ENCODE measurements at regions not wholly inside any gene's neighbourhood (a gene's known extent, or its start where the extent isn't known, plus 50 kb on each side); places are given as distances from the start of the nearest gene placed in this dataset.

DNA sequence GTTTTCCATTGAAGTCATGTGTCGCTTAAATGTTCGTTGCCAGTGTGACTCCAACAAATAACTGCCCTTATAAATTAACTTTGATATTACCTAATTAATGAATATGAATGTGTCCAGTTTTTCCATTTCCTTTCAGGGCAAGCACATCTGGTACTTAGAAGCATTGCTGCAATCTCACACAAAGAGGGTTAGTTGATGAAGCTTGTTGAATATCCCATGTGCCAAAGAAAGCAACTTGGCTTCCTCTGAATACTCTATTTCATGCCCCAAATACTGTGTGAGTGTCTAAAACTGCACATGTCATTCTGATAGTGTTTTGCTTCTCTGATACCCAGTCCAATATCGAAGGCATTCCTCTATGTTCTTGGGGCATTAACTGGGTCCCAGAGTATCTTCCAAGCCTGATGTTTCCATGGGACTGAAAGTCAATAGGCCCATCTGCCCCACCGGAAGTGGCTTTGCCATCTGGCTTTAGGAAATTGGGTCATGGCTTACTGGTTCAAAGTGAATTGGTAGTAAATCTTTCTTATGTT, 75.8 kb upstream of the CNTN1 start:
- DNase-seq (ENCODE audit: low read depth), result no peak

DNA sequence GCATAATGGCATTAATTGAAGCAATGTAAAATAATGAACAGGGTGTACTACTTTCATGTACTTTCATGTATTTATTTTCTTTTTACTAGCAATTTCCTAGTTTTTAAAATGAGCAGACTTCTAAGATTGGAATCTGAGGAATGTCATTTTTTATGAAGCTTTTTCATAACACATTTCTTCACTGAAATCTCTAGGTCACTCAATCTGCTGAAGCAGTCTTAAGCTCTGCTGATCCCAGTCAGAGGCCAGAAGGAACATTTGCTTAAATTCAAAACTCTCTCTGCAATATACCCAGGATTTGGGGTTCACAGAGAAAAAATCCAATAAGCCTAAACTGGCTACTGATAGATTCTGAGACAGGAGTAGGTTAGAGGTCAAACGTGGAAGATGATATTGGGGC, 73.6 kb upstream of the CNTN1 start:
- no peak for DNase-seq (ENCODE audit: low read depth)

DNA sequence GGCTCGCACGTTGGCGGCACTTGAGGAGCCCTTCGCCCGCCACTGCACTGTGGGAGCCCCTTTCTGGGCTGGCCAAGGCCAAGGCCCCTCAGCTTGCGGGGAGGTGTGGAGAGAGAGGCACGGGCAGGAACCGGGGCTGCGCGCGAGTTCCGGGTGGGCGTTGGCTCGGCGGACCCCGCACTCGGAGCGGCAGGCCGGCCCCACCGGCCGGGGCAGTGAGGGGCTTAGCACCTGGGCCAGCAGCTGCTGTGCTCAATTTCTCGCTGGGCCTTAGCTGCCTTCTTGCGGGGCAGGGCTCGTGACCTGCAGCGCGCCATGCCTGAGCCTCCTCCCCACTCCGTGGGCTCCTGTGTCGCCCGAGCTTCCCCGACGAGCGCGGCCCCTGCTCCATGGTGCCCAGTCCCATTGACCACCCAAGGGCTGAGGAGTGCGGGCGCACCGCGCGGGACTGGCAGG, 71.6 kb upstream of the CNTN1 start:
- no peak for DNase-seq (ENCODE audit: low read depth)

DNA sequence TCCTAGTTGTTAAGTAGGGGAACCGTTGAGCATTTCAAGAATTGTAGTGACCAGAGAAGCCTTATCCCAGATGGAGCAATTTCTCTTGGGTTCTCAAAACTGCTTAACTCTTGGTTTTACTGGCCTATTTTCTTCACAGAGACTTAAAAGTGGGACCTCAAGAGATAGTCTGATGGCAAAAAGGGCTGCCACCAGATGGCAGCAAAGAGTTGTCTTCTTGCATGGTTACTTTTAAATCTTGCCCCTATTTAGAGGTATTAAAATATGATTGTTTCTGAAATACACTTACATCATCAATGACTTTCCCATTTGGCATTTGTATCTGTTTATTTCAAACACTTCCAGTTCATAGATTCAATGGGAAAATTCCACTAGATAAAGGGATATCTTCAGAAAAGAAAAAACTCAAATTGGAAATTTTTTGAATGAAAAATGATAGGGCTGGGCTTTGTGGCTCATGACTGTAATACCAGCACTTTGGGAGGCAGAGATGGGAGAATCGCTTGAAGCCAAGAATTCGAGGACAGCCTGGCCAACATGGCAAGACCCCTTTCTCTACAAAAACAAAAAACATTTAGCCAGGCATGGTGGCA, 69.9 kb upstream of the CNTN1 start:
- DNase-seq (ENCODE audit: low read depth), result peak; percentile 45

DNA sequence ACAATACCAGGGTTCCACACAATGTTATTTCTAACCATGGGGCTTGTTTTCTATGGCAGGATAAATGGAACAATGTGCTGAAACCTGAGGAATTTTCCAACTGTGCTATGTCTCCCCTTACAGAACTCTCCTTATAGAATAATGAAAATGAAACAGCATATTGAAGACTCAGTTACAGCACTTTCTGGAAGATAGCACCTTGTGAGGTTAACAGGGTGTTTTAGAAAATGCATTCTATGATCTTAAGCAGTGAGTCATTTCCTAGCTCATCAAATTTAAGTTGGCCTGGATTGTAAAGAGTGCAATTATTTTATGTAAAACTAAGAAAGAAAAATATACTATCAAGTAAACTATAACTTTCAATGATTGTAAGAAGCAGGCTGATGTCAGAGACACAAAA, 60.1 kb upstream of the CNTN1 start:
- DNase-seq (ENCODE audit: low read depth), result no peak

DNA sequence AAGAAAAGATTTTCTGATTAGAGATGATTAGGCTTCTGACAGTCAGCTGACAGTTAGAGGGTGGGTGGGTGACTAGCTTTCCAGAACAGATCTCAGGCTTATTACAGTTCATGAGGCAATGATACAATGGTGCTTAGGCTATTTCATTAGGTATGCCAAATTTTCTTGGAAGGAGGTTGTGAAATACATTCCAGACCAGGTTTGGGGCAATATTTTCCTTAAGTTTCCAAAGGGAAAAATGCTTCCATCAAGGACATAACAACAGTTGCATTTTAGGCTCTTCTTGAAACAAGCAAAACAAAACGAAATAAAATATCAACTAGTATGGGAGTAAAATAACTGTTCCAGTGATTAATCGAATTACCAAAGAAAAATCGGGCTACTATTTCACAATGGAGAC, 59.3 kb upstream of the CNTN1 start:
- DNase-seq (ENCODE audit: low read depth), result peak; percentile 2

DNA sequence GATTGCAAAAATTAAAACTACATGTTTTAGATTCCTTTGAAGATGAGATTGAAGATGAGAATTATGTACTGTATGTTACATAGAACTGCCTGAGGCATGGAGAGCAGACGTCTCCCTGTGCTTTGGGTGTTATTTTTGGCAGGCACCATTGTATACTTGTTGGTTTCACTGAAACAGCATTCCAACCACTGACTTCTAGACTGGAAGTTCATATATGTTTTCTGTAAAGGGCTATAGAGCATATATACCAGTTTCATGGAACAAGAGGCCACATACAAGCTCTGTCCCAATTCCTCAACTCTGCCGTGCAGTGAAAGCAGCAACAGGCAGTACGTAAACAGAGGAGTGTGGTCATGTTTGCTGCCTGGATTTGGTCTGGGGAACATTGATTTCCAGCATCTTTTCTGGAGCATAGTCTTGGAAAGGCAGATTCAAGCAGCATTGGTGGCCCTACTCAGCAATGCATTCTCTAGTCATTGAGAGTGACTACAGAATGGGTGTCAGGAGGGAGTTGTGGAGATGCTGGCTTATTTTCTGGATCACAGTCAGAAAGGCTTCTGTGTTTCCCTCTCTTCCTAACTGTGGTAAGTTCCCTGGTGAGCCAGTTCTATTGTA, 57.6 kb upstream of the CNTN1 start:
- DNase-seq (ENCODE audit: low read depth), result no peak

DNA sequence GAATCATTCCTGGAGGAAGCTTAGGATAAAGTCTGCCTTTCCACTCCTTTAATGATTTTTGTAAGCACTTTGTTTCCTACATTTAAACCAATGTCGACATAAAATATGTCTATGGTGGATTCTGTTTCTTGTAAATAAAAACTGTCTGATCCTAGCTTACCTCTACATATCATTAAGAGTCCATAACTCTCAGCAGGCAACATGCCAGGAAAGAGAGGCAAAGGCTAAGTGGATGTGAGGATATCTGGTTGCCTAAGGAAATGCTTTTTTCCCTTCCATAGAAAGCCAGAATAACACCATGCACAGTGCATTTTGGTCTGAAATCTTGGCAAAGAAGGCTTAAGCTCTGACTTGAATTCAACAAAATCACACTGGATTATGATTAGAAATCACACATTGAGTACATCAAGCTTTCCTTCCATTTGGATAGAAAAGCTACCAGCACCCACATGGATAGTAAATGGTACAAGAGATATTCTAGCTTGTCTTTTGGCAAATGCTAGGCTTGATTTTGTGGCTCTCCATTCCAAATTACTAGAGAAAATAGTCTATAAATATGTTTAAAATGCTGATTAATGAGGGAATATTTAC, 57.0 kb upstream of the CNTN1 start:
- no peak for DNase-seq (ENCODE audit: low read depth)
